OCI-LY1 (cell line): ENCODE measurements at regions not wholly inside any gene's neighbourhood (a gene's known extent, or its start where the extent isn't known, plus 50 kb on each side); places are given as distances from the start of the nearest gene placed in this dataset.

ENCODE experiments used
- H2AFZ ChIP-seq: fragments of 200-600 bp; sonication (generic), shearing (Covaris generic); 2 replicates; pipeline ENCODE4 v1.6.0; 2014; ENCODE audit warnings: antibody characterized with exemption, mild to moderate bottlenecking, low read length
- H3F3A ChIP-seq: fragments of 200-600 bp; sonication (generic), shearing (Covaris generic); 2 replicates; pipeline ENCODE4 v1.6.0; 2014; ENCODE audit warnings: mild to moderate bottlenecking, antibody characterized with exemption, low read length, moderate library complexity; ENCODE audit not compliant: insufficient read depth
- H3K27ac ChIP-seq: fragments of 200-600 bp; sonication (generic); 2 replicates; pipeline ENCODE4 v1.5.1; 2014; ENCODE audit warnings: low read length, mixed run types, mild to moderate bottlenecking, low read depth; ENCODE audit not compliant: poor library complexity, severe bottlenecking
- H3K27me3 ChIP-seq: fragments of 200-600 bp; sonication (generic); 2 replicates; pipeline ENCODE4 v1.6.0; 2014; ENCODE audit warnings: antibody characterized with exemption, mild to moderate bottlenecking, low read length, moderate library complexity; ENCODE audit not compliant: insufficient read depth
- H3K36me3 ChIP-seq: fragments of 200-600 bp; sonication (generic); 2 replicates; pipeline ENCODE4 v1.6.1; 2014; ENCODE audit warnings: mild to moderate bottlenecking, antibody characterized with exemption, low read length, moderate library complexity, mixed read lengths; ENCODE audit not compliant: insufficient read depth
- H3K4me1 ChIP-seq: fragments of 200-600 bp; sonication (generic); 2 replicates; pipeline ENCODE4 v1.5.1; 2014; ENCODE audit warnings: mild to moderate bottlenecking, low read length, moderate library complexity; ENCODE audit not compliant: insufficient read depth, severe bottlenecking
- H3K4me2 ChIP-seq: fragments of 200-600 bp; sonication (generic), shearing (Covaris generic); 2 replicates; pipeline ENCODE4 v1.6.1; 2014; ENCODE audit warnings: low read length
- H3K4me3 ChIP-seq: fragments of 200-600 bp; sonication (generic); 2 replicates; pipeline ENCODE4 v1.5.1; 2014; ENCODE audit warnings: low read length, low read depth, mild to moderate bottlenecking, mixed read lengths; ENCODE audit not compliant: poor library complexity, severe bottlenecking
- H3K79me2 ChIP-seq: fragments of 200-600 bp; shearing (Covaris generic); 2 replicates; pipeline ENCODE4 v1.6.1; 2016; ENCODE audit warnings: mixed run types, low read length, mixed read lengths; ENCODE audit not compliant: insufficient read depth
- H3K9ac ChIP-seq: fragments of 200-600 bp; sonication (generic), shearing (Covaris generic); 2 replicates; pipeline ENCODE4 v1.6.1; 2014; ENCODE audit warnings: mild to moderate bottlenecking, low read length, mixed read lengths
- H3K9me2 ChIP-seq: fragments of 200-600 bp; sonication (generic), shearing (Covaris generic); 2 replicates; pipeline ENCODE4 v1.6.1; 2014; ENCODE audit warnings: low read depth, mild to moderate bottlenecking, low read length, mixed read lengths
- H3K9me3 ChIP-seq: fragments of 200-600 bp; shearing (Covaris generic); 2 replicates; pipeline ENCODE4 v1.6.1; 2014; ENCODE audit warnings: low read length, mixed read lengths
- H4K20me1 ChIP-seq: fragments of 200-600 bp; sonication (generic), shearing (Covaris generic); 2 replicates; pipeline ENCODE4 v1.6.0; 2016; ENCODE audit warnings: mild to moderate bottlenecking, low read length; ENCODE audit not compliant: insufficient read depth
- EZH2 ChIP-seq: fragments of 200-600 bp; sonication (generic), shearing (Covaris generic); IDR thresholded peaks from 2 replicates; pipeline ENCODE4 v1.8.0; 2017; ENCODE audit warnings: borderline replicate concordance, mixed run types, mild to moderate bottlenecking, antibody characterized with exemption, low read length, moderate library complexity, mixed read lengths
- TF ChIP-seq, protein P1 (sequence below): fragments of 200-600 bp; sonication (generic), shearing (Covaris generic); IDR thresholded peaks from 2 replicates; pipeline ENCODE4 v1.5.1; 2017; ENCODE audit warnings: mild to moderate bottlenecking, antibody characterized with exemption, low read length, moderate library complexity, mixed read lengths

DNA sequence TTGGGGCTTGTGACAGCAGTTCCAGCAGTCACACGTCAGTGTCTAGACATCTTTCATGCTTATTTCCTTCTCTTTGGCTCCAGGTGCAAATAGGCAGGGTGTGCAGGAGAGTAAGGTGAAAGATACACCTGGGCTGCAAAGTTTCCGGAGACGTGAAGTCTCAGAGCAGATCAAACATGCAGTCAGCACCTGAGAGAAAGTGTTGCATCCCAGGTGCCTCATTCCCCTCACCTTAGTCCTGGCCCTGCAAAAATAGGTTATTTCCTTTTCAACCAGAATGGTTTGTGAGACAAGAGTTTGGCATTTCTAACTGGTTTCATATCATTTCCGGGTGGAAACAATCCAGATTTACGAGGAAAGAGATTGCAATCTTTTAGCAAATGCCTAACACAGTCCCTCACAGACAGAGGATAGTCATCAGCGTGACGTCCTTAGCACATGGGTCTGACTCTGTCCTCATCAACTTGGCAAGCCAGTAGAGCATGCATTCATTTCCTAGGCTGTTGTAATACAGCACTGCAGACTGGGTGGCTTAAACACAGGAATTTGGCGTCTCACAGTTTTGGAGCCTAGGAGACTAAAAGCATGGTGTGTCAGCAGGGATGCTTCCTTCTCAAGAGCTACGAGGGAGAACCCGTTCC, 58.2 kb upstream of the ARRDC4 start:
- no peak overlapping the region for H2AFZ ChIP-seq
- H3K4me2 ChIP-seq, result no peak overlapping the region
- H3K27ac ChIP-seq, result no peak overlapping the region
- no peaks in the 10 kb centered on the region for H4K20me1 ChIP-seq
- no peak overlapping the region for H3K9ac ChIP-seq
- no peaks in the 10 kb centered on the region for H3K27me3 ChIP-seq
- H3K36me3 ChIP-seq, result no peaks in the 10 kb centered on the region
- no peaks in the 10 kb centered on the region for H3K9me2 ChIP-seq
- no peaks in the 10 kb centered on the region for H3K4me1 ChIP-seq
- no peaks in the 10 kb centered on the region for H3F3A ChIP-seq
- H3K79me2 ChIP-seq, result no peaks in the 10 kb centered on the region
- H3K4me3 ChIP-seq, result no peak overlapping the region
- TF ChIP-seq, protein P1, sequence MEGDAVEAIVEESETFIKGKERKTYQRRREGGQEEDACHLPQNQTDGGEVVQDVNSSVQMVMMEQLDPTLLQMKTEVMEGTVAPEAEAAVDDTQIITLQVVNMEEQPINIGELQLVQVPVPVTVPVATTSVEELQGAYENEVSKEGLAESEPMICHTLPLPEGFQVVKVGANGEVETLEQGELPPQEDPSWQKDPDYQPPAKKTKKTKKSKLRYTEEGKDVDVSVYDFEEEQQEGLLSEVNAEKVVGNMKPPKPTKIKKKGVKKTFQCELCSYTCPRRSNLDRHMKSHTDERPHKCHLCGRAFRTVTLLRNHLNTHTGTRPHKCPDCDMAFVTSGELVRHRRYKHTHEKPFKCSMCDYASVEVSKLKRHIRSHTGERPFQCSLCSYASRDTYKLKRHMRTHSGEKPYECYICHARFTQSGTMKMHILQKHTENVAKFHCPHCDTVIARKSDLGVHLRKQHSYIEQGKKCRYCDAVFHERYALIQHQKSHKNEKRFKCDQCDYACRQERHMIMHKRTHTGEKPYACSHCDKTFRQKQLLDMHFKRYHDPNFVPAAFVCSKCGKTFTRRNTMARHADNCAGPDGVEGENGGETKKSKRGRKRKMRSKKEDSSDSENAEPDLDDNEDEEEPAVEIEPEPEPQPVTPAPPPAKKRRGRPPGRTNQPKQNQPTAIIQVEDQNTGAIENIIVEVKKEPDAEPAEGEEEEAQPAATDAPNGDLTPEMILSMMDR, result no peak
- TF ChIP-seq EZH2, result no peak
- no peaks in the 10 kb centered on the region for H3K9me3 ChIP-seq

- Histone ChIP-seq H2AFZ (no peak overlapping the region), H3K4me2 (no peak overlapping the region), H3K9me3 (no peaks in the 10 kb centered on the region), H3F3A (no peaks in the 10 kb centered on the region), H3K9me2 (no peaks in the 10 kb centered on the region), H4K20me1 (no peaks in the 10 kb centered on the region), H3K4me1 (no peaks in the 10 kb centered on the region), H3K9ac (no peak overlapping the region), H3K79me2 (no peaks in the 10 kb centered on the region), H3K36me3 (no peaks in the 10 kb centered on the region), H3K4me3 (no peak overlapping the region), H3K27me3 (no peaks in the 10 kb centered on the region), H3K27ac (no peak overlapping the region)
- TF ChIP-seq, protein P1, result no peak
- no peak for TF ChIP-seq EZH2
Measured at GRCh38 chr15:97903560-97903959, 56.9 kb upstream of the ARRDC4 start.

GRCh38 chr15:97903971-97904572, 56.4 kb upstream of the ARRDC4 start:
- H4K20me1 ChIP-seq, result no peaks in the 10 kb centered on the region
- no peak overlapping the region for H3K27ac ChIP-seq
- no peaks in the 10 kb centered on the region for H3F3A ChIP-seq
- TF ChIP-seq, protein P1, result peak; percentile 55
- no peak for TF ChIP-seq EZH2
- no peaks in the 10 kb centered on the region for H3K9me3 ChIP-seq
- H3K9ac ChIP-seq, result no peak overlapping the region
- H3K79me2 ChIP-seq, result no peaks in the 10 kb centered on the region
- H3K9me2 ChIP-seq, result no peaks in the 10 kb centered on the region
- H3K4me3 ChIP-seq, result no peak overlapping the region
- no peak overlapping the region for H3K4me2 ChIP-seq
- H3K27me3 ChIP-seq, result no peaks in the 10 kb centered on the region
- H3K36me3 ChIP-seq, result no peaks in the 10 kb centered on the region
- no peaks in the 10 kb centered on the region for H3K4me1 ChIP-seq
- no peak overlapping the region for H2AFZ ChIP-seq
